RWPE2 (cell line): ENCODE measurements at regions not wholly inside any gene's neighbourhood (a gene's known extent, or its start where the extent isn't known, plus 50 kb on each side); places are given as distances from the start of the nearest gene placed in this dataset.

Experiments
- ATAC-seq: fragments of 200-7000 bp; cut with Tn5 transposase; 3 replicates; pipeline ENCODE4 v1.9.1; 2021; ENCODE audit warnings: low read depth
- DNase-seq: peaks from one replicate; pipeline ENCODE4 v3.0.0-alpha.2; 2020; ENCODE audit warnings: low spot score
- H3K27ac ChIP-seq: fragments of 450-650 bp; 2 replicates; pipeline ENCODE4 v1.5.1; 2017; ENCODE audit warnings: mild to moderate bottlenecking; ENCODE audit not compliant: poor library complexity, severe bottlenecking
- H3K27me3 ChIP-seq: fragments of 250-450 bp; sonication (Bioruptor Pico); 2 replicates; pipeline ENCODE4 v1.5.1; 2021; ENCODE audit warnings: mild to moderate bottlenecking, moderate library complexity; ENCODE audit not compliant: insufficient read depth, poor library complexity, severe bottlenecking
- H3K36me3 ChIP-seq: fragments of 250-450 bp; sonication (Bioruptor Pico); 2 replicates; pipeline ENCODE4 v1.5.1; 2020; ENCODE audit warnings: low read depth, mild to moderate bottlenecking, moderate library complexity
- H3K4me1 ChIP-seq: fragments of 250-450 bp; sonication (Bioruptor Pico); 2 replicates; pipeline ENCODE4 v1.5.1; 2021; ENCODE audit warnings: mild to moderate bottlenecking, moderate library complexity; ENCODE audit not compliant: insufficient read depth, poor library complexity, severe bottlenecking
- H3K4me3 ChIP-seq: fragments of 250-450 bp; sonication (Bioruptor Pico); 2 replicates; pipeline ENCODE4 v1.5.1; 2021; ENCODE audit warnings: mild to moderate bottlenecking, moderate library complexity; ENCODE audit not compliant: severe bottlenecking
- H3K9me3 ChIP-seq: fragments of 250-450 bp; sonication (Bioruptor Pico); 2 replicates; pipeline ENCODE4 v1.5.1; 2021; ENCODE audit warnings: mild to moderate bottlenecking, moderate library complexity; ENCODE audit not compliant: severe bottlenecking
- CTCF ChIP-seq: fragments of 450-650 bp; IDR thresholded peaks from one replicate; pipeline ENCODE4 v1.5.1; 2017; ENCODE audit warnings: mild to moderate bottlenecking, moderate library complexity; ENCODE audit not compliant: poor library complexity, severe bottlenecking

GRCh38 chr2:198236338-198236737 is 431.9 kb downstream of the PLCL1 start:
- Histone ChIP-seq H3K4me1 (no peaks in the 10 kb centered on the region), H3K36me3 (no peaks in the 10 kb centered on the region), H3K4me3 (no peak overlapping the region), H3K9me3 (no peaks in the 10 kb centered on the region), H3K27ac (no peak overlapping the region), H3K27me3 (no peaks in the 10 kb centered on the region)
- no peak for DNase-seq
- ATAC-seq: no peak
- no peak for TF ChIP-seq CTCF

GRCh38 chr2:198232281-198232680 is 427.9 kb downstream of the PLCL1 start:
- no peaks in the 10 kb centered on the region for H3K27me3 ChIP-seq
- no peak overlapping the region for H3K4me3 ChIP-seq
- H3K4me1 ChIP-seq: no peaks in the 10 kb centered on the region
- DNase-seq (no peak), ATAC-seq (no peak)
- no peaks in the 10 kb centered on the region for H3K9me3 ChIP-seq
- H3K36me3 ChIP-seq: no peaks in the 10 kb centered on the region
- no peak overlapping the region for H3K27ac ChIP-seq
- TF ChIP-seq CTCF: no peak

- H3K27me3 ChIP-seq: no peaks in the 10 kb centered on the region
- no peak for DNase-seq
- no peak overlapping the region for H3K27ac ChIP-seq
- no peaks in the 10 kb centered on the region for H3K9me3 ChIP-seq
- no peak for ATAC-seq
- no peak for TF ChIP-seq CTCF
- H3K36me3 ChIP-seq: no peaks in the 10 kb centered on the region
- no peaks in the 10 kb centered on the region for H3K4me1 ChIP-seq
- H3K4me3 ChIP-seq: no peak overlapping the region
Observed at GRCh38 chr2:198231562-198231961, 427.2 kb downstream of the PLCL1 start.

- Histone ChIP-seq H3K27ac (no peak overlapping the region), H3K4me1 (no peaks in the 10 kb centered on the region), H3K9me3 (no peaks in the 10 kb centered on the region), H3K4me3 (no peak overlapping the region), H3K36me3 (no peaks in the 10 kb centered on the region), H3K27me3 (no peaks in the 10 kb centered on the region)
- DNase-seq (no peak), ATAC-seq (no peak)
- TF ChIP-seq CTCF: no peak
Observed at GRCh38 chr2:198220763-198221610, 416.6 kb downstream of the PLCL1 start.

- ATAC-seq: no peak
- Histone ChIP-seq H3K27ac (no peak overlapping the region), H3K27me3 (no peaks in the 10 kb centered on the region), H3K4me3 (no peak overlapping the region), H3K9me3 (no peaks in the 10 kb centered on the region), H3K36me3 (no peaks in the 10 kb centered on the region), H3K4me1 (no peaks in the 10 kb centered on the region)
- DNase-seq: no peak
- TF ChIP-seq CTCF: no peak
Observed at GRCh38 chr2:198219292-198219691, 414.9 kb downstream of the PLCL1 start.
